KBM-7 (cell line): ENCODE measurements at regions not wholly inside any gene's neighbourhood (a gene's known extent, or its start where the extent isn't known, plus 50 kb on each side); places are given as distances from the start of the nearest gene placed in this dataset.
"Not testable (repeated sequence)": the region's sequence is repeated elsewhere in the genome, so short reads cannot be mapped to it uniquely, and the experiment has no call there.

Source experiments
- DNase-seq: peaks from one replicate; pipeline ENCODE4 v3.0.0-alpha.2; 2015
- in situ Hi-C: fragments of 300-500 bp; cut with MboI; formaldehyde crosslinking; loops from 2 replicates; pipeline ENCODE4 v1.14.3; 2020; ENCODE audit warnings: low sequenced_read_pairs, low pct_unique_long_range_greater_than_20kb, mixed read lengths

GRCh38 chr13:59274958-59275727, 888.6 kb downstream of the DIAPH3 start:
- DNase-seq, result no peak
- in situ Hi-C loops, result no loop called here

- in situ Hi-C loops, result no loop called here
- DNase-seq, result no peak
Observed at GRCh38 chr13:59276436-59276835, 887.3 kb downstream of the DIAPH3 start.

GRCh38 chr13:59277106-59277505, 886.6 kb downstream of the DIAPH3 start:
- no peak for DNase-seq
- in situ Hi-C loops, result no loop called here

GRCh38 chr13:59279028-59279427, 884.7 kb downstream of the DIAPH3 start:
- no peak for DNase-seq
- in situ Hi-C loops, result no loop called here

- no peak for DNase-seq
- in situ Hi-C loops, result no loop called here
Observed at GRCh38 chr13:59279576-59279975, 884.2 kb downstream of the DIAPH3 start.

- in situ Hi-C loops, result no loop called here
- DNase-seq, result no peak
Observed at GRCh38 chr13:59280297-59280696, 883.4 kb downstream of the DIAPH3 start.

- DNase-seq, result no peak
- in situ Hi-C loops, result no loop called here
Observed at GRCh38 chr13:59281453-59281852, 882.3 kb downstream of the DIAPH3 start.

- DNase-seq, in situ Hi-C loops: not testable (repeated sequence)
Observed at GRCh38 chr13:59292240-59292639, 871.5 kb downstream of the DIAPH3 start.

- no peak for DNase-seq
- in situ Hi-C loops, result no loop called here
Observed at GRCh38 chr13:59299584-59299983, 864.1 kb downstream of the DIAPH3 start.

- no peak for DNase-seq
- in situ Hi-C loops, result no loop called here
Observed at GRCh38 chr13:59300355-59301173, 863.2 kb downstream of the DIAPH3 start.

- no peak for DNase-seq
- in situ Hi-C loops, result no loop called here
Observed at GRCh38 chr13:59301174-59301567, 862.6 kb downstream of the DIAPH3 start.

GRCh38 chr13:59303433-59303832, 860.3 kb downstream of the DIAPH3 start:
- in situ Hi-C loops, result no loop called here
- DNase-seq, result no peak

- no peak for DNase-seq
- in situ Hi-C loops, result no loop called here
Observed at GRCh38 chr13:59304596-59304995, 859.1 kb downstream of the DIAPH3 start.

GRCh38 chr13:59305896-59306295, 857.8 kb downstream of the DIAPH3 start:
- in situ Hi-C loops, result no loop called here
- no peak for DNase-seq

GRCh38 chr13:59312776-59313175, 851.0 kb downstream of the DIAPH3 start:
- DNase-seq, result no peak
- in situ Hi-C loops, result no loop called here

- in situ Hi-C loops, result no loop called here
- DNase-seq, result peak; percentile 66
Observed at GRCh38 chr13:59318320-59318930, 845.3 kb downstream of the DIAPH3 start.

GRCh38 chr13:59319276-59319675, 844.5 kb downstream of the DIAPH3 start:
- in situ Hi-C loops, result no loop called here
- DNase-seq, result no peak

- in situ Hi-C loops, result no loop called here
Observed at GRCh38 chr13:59320021-59320420, 843.7 kb downstream of the DIAPH3 start.

GRCh38 chr13:59324401-59324800, 839.3 kb downstream of the DIAPH3 start:
- in situ Hi-C loops, DNase-seq: not testable (repeated sequence)

More at GRCh38 chr13:59320021-59320420, 843.7 kb downstream of the DIAPH3 start:
- DNase-seq, result no peak

GRCh38 chr13:59326717-59327116, 837.0 kb downstream of the DIAPH3 start:
- DNase-seq, result no peak
- in situ Hi-C loops, result no loop called here
